H1 (cell line): ENCODE measurements at regions not wholly inside any gene's neighbourhood (a gene's known extent, or its start where the extent isn't known, plus 50 kb on each side); places are given as distances from the start of the nearest gene placed in this dataset.

Experiments
- CTCF ChIA-PET: fragments of 300-600 bp; sonication (Branson Sonifier 250); formaldehyde crosslinking; loops from one replicate; lab custom pipeline; 2021; ENCODE audit not compliant: partially characterized antibody; lab: Charles Lee
- POLR2A ChIA-PET: fragments of 300-600 bp; sonication (Branson Sonifier 250); formaldehyde crosslinking; loops from one replicate; lab custom pipeline; 2021; ENCODE audit warnings: inconsistent platforms; ENCODE audit not compliant: partially characterized antibody; lab: Charles Lee
- DNase-seq, 2 experiments: peaks; one replicate each; pipeline versions ENCODE4 v3.0.0 to v3.0.0-alpha.2; 2010 to 2022; ENCODE audit warnings: low spot score in 2 of 2, low read depth in 1 of 2, mixed read lengths in 1 of 2
- FAIRE-seq: peaks from 2 replicates; lab custom pipeline; 2011; peaks lifted over from hg19 to GRCh38; lab: Jason Lieb, UNC
- H2AFZ ChIP-seq: 2 replicates; pipeline ENCODE4 v1.8.1; 2012; ENCODE audit warnings: low read length, inconsistent platforms
- H2AK5ac ChIP-seq: 2 replicates; pipeline ENCODE4 v1.6.1; 2013; ENCODE audit warnings: low read depth, low read length
- H2BK120ac ChIP-seq: replicated peaks from 2 replicates; pipeline ENCODE3; 2013; ENCODE audit warnings: low read depth, low read length, inconsistent platforms
- H2BK12ac ChIP-seq: 2 replicates; pipeline ENCODE4 v1.6.1; 2013; ENCODE audit warnings: low read depth, low read length
- H2BK15ac ChIP-seq: 2 replicates; pipeline ENCODE4 v1.6.1; 2013; ENCODE audit warnings: low read length
- H2BK20ac ChIP-seq: 2 replicates; pipeline ENCODE4 v1.6.1; 2013; ENCODE audit warnings: low read length
- H2BK5ac ChIP-seq: 2 replicates; pipeline ENCODE4 v1.6.1; 2013; ENCODE audit warnings: low read depth, low read length
- H3K14ac ChIP-seq: 2 replicates; pipeline ENCODE4 v1.6.1; 2013; ENCODE audit warnings: inconsistent platforms; ENCODE audit not compliant: insufficient read length
- H3K18ac ChIP-seq: 2 replicates; pipeline ENCODE4 v1.6.1; 2013; ENCODE audit warnings: low read length; ENCODE audit errors: extremely low read depth
- H3K23ac ChIP-seq: 2 replicates; pipeline ENCODE4 v1.6.1; 2013; ENCODE audit warnings: inconsistent platforms; ENCODE audit not compliant: insufficient read length
- H3K23me2 ChIP-seq: 2 replicates; pipeline ENCODE4 v1.6.1; 2013; ENCODE audit warnings: low read depth, low read length
- H3K27ac ChIP-seq: 2 replicates; pipeline ENCODE4 v1.6.1; 2011; ENCODE audit warnings: low read depth, low read length, inconsistent platforms
- H3K27me3 ChIP-seq, 4 experiments: replicated peaks in 1 of 4; 1 replicate in 1 of 4; 2 replicates in 3 of 4; pipeline versions ENCODE4 v1.6.1 to v1.8.1; 2011 to 2013; ENCODE audit warnings: low read length in 3 of 4, mild to moderate bottlenecking in 3 of 4, inconsistent platforms in 2 of 4, mixed read lengths in 2 of 4, moderate library complexity in 1 of 4; ENCODE audit not compliant: control insufficient read depth in 3 of 4, insufficient read depth in 3 of 4; ENCODE audit errors: extremely low read depth in 1 of 4
- H3K36me3 ChIP-seq, 4 experiments: 2 replicates each; pipeline versions ENCODE4 v1.6.1 to v1.8.1; 2011 to 2013; ENCODE audit warnings: mild to moderate bottlenecking in 4 of 4, low read length in 3 of 4, moderate library complexity in 2 of 4, control low read depth in 1 of 4, inconsistent platforms in 1 of 4; ENCODE audit not compliant: insufficient read depth in 4 of 4, control insufficient read depth in 2 of 4
- H3K4ac ChIP-seq: replicated peaks from 2 replicates; pipeline ENCODE3; 2013; ENCODE audit warnings: low read length, low read depth, mixed read lengths, inconsistent platforms; ENCODE audit not compliant: insufficient read length
- H3K4me1 ChIP-seq, 4 experiments: replicated peaks in 1 of 4; 1 replicate in 1 of 4; 2 replicates in 3 of 4; pipeline versions ENCODE4 v1.6.1 to v1.8.1; 2011 to 2013; ENCODE audit warnings: low read length in 3 of 4, inconsistent platforms in 2 of 4, mixed read lengths in 1 of 4; ENCODE audit not compliant: insufficient read depth in 4 of 4, control insufficient read depth in 3 of 4
- H3K4me2 ChIP-seq, 2 experiments: 2 replicates each; pipeline versions ENCODE4 v1.6.1 to v1.8.1; 2011 to 2013; ENCODE audit warnings: low read depth in 2 of 2, low read length in 2 of 2, control low read depth in 1 of 2, inconsistent platforms in 1 of 2, mild to moderate bottlenecking in 1 of 2; ENCODE audit not compliant: insufficient read depth in 1 of 2
- H3K4me3 ChIP-seq, 4 experiments: fragments of 200-600, 300-600 bp in 1 of 4; sonication (generic), shearing (Covaris generic), sonication (Bioruptor Twin) in 1 of 4; 2 replicates each; pipeline versions ENCODE4 v1.5.1 to v1.8.1; 2011 to 2016; ENCODE audit warnings: low read length in 4 of 4, low read depth in 3 of 4, control low read depth in 2 of 4, inconsistent platforms in 2 of 4, mild to moderate bottlenecking in 2 of 4, mixed read lengths in 1 of 4, moderate library complexity in 1 of 4; ENCODE audit not compliant: insufficient read depth in 2 of 4; ENCODE audit errors: extremely low read depth in 1 of 4
- H3K56ac ChIP-seq: replicated peaks from 2 replicates; pipeline ENCODE3; 2013; ENCODE audit warnings: low read depth, mild to moderate bottlenecking, mixed read lengths, low read length, inconsistent platforms; ENCODE audit not compliant: insufficient read length
- H3K79me1 ChIP-seq: 2 replicates; pipeline ENCODE4 v1.6.1; 2013; ENCODE audit warnings: low read depth, low read length, control low read depth
- H3K79me2 ChIP-seq, 2 experiments: 2 replicates each; pipeline versions ENCODE4 v1.6.1 to v1.8.1; 2012 to 2013; ENCODE audit warnings: low read length in 2 of 2, mild to moderate bottlenecking in 2 of 2, inconsistent platforms in 1 of 2; ENCODE audit not compliant: insufficient read depth in 2 of 2, control insufficient read depth in 1 of 2
- H3K9ac ChIP-seq, 4 experiments: replicated peaks in 1 of 4; 1 replicate in 1 of 4; 2 replicates in 3 of 4; pipeline versions ENCODE4 v1.6.1 to v1.8.1; 2011 to 2013; ENCODE audit warnings: low read depth in 3 of 4, low read length in 3 of 4, control low read depth in 2 of 4, mild to moderate bottlenecking in 2 of 4, moderate library complexity in 2 of 4, inconsistent platforms in 1 of 4; ENCODE audit errors: extremely low read depth in 1 of 4
- H3K9me3 ChIP-seq, 2 experiments: 2 replicates each; pipeline versions ENCODE4 v1.6.1 to v1.8.1; 2012 to 2013; ENCODE audit warnings: mild to moderate bottlenecking in 2 of 2, moderate library complexity in 2 of 2, control low read depth in 1 of 2, inconsistent platforms in 1 of 2, low read depth in 1 of 2, low read length in 1 of 2, mixed read lengths in 1 of 2; ENCODE audit not compliant: insufficient read depth in 2 of 2
- H4K20me1 ChIP-seq, 2 experiments: replicated peaks in 1 of 2; 2 replicates each; pipeline versions ENCODE3 to v1.8.1; 2011 to 2013; ENCODE audit warnings: inconsistent platforms in 2 of 2, low read length in 2 of 2, mild to moderate bottlenecking in 1 of 2; ENCODE audit not compliant: insufficient read depth in 2 of 2, control insufficient read depth in 1 of 2
- H4K5ac ChIP-seq: 2 replicates; pipeline ENCODE4 v1.6.1; 2013; ENCODE audit warnings: low read length, low read depth, mixed read lengths, inconsistent platforms; ENCODE audit not compliant: insufficient read length
- H4K8ac ChIP-seq: 2 replicates; pipeline ENCODE4 v1.8.0; 2013; ENCODE audit warnings: mild to moderate bottlenecking, moderate library complexity, low read length, inconsistent platforms; ENCODE audit not compliant: insufficient read depth; ENCODE audit errors: extremely low read depth
- H4K91ac ChIP-seq: replicated peaks from 2 replicates; pipeline ENCODE3; 2013; ENCODE audit warnings: low read length, mixed read lengths, inconsistent platforms; ENCODE audit not compliant: insufficient read length
- ATF3 ChIP-seq: IDR thresholded peaks from 2 replicates; pipeline ENCODE4 v1.6.1; 2011; ENCODE audit warnings: low read depth, mild to moderate bottlenecking, low read length; ENCODE audit not compliant: insufficient read depth
- BCL11A ChIP-seq, 2 experiments: IDR thresholded peaks; one replicate each; pipeline ENCODE4 v1.6.1; 2011; ENCODE audit warnings: low read depth in 2 of 2, low read length in 2 of 2, mild to moderate bottlenecking in 2 of 2
- CREB1 ChIP-seq: IDR thresholded peaks from 2 replicates; pipeline ENCODE4 v1.6.1; 2012; ENCODE audit warnings: inconsistent platforms
- EP300 ChIP-seq, 2 experiments: IDR thresholded peaks; 1 replicate in 1 of 2; 2 replicates in 1 of 2; pipeline ENCODE4 v1.6.1; 2011 to 2012; ENCODE audit warnings: low read depth in 2 of 2, low read length in 2 of 2, mild to moderate bottlenecking in 2 of 2, borderline replicate concordance in 1 of 2, inconsistent platforms in 1 of 2, moderate library complexity in 1 of 2
- GABPA ChIP-seq: IDR thresholded peaks from 2 replicates; pipeline ENCODE4 v1.6.1; 2011; ENCODE audit warnings: mild to moderate bottlenecking, low read length, moderate library complexity, borderline replicate concordance; ENCODE audit not compliant: insufficient read depth
- KDM5A ChIP-seq: fragments of 200-600 bp; IDR thresholded peaks from 2 replicates; pipeline ENCODE4 v1.7.1; 2012; ENCODE audit warnings: mild to moderate bottlenecking, low read length, inconsistent platforms, mixed read lengths
- RFX5 ChIP-seq: IDR thresholded peaks from 2 replicates; pipeline ENCODE4 v1.6.1; 2011; ENCODE audit warnings: low read depth, low read length, improper control_type of control experiment, borderline replicate concordance
- SIX5 ChIP-seq: IDR thresholded peaks from 2 replicates; pipeline ENCODE4 v1.6.1; 2011; ENCODE audit warnings: mild to moderate bottlenecking, low read depth, low read length
- SP2 ChIP-seq: IDR thresholded peaks from 2 replicates; pipeline ENCODE4 v1.6.1; 2012; ENCODE audit warnings: mild to moderate bottlenecking, low read length, inconsistent platforms
- SRF ChIP-seq: IDR thresholded peaks from 2 replicates; pipeline ENCODE4 v1.6.1; 2011; ENCODE audit warnings: mild to moderate bottlenecking, low read depth, low read length, moderate library complexity
- YY1 ChIP-seq: IDR thresholded peaks from 2 replicates; pipeline ENCODE4 v1.6.1; 2011; ENCODE audit warnings: low read depth, mild to moderate bottlenecking, low read length
- WGBS, 2 experiments: shearing (Covaris generic) in 1 of 2; methylation state at CpG; one replicate each; pipeline versions ENCODE4 v1.1.6 to v1.1.7; 2013 to 2015; ENCODE audit warnings: low lambda C conversion rate in 2 of 2, mixed read lengths in 2 of 2, inconsistent platforms in 1 of 2, low coverage in 1 of 2, missing lambda C conversion rate in 1 of 2; ENCODE audit not compliant: insufficient replicate concordance in 2 of 2, insufficient coverage in 1 of 2, insufficient read length in 1 of 2; ENCODE audit errors: extremely low coverage in 1 of 2, missing lambda C conversion rate in 1 of 2; 5-methylcytosine and 5-hydroxymethylcytosine counted together

GRCh38 chr4:132267321-132267720 is 881.8 kb upstream of the PCDH10 start:
- Histone ChIP-seq H2BK20ac (no peak overlapping the region), H3K79me2 (no peaks in the 10 kb centered on the region), H3K56ac (no peak overlapping the region), H3K14ac (no peak overlapping the region), H3K4me3 (no peak overlapping the region), H3K27ac (no peak overlapping the region), H2AK5ac (no peak overlapping the region), H4K91ac (no peak overlapping the region), H3K36me3 (no peaks in the 10 kb centered on the region), H3K4me1 (no peaks in the 10 kb centered on the region), H3K23me2 (no peaks in the 10 kb centered on the region), H2BK120ac (no peak overlapping the region), H2BK15ac (no peak overlapping the region), H3K9me3 (no peaks in the 10 kb centered on the region), H3K9ac (no peak overlapping the region), H3K23ac (no peak overlapping the region), H3K79me1 (no peaks in the 10 kb centered on the region), H4K5ac (no peak overlapping the region), H2BK12ac (no peak overlapping the region), H3K4me2 (no peak overlapping the region), H4K20me1 (no peaks in the 10 kb centered on the region), H3K4ac (no peak overlapping the region), H2BK5ac (no peak overlapping the region), H4K8ac (no peak overlapping the region), H3K18ac (no peak overlapping the region), H2AFZ (0 out of 2 replicates have a peak overlapping the region, but pooled peaks have one; percentile 63), H3K27me3 (no peaks in the 10 kb centered on the region)
- FAIRE-seq (no peak), DNase-seq (no peak)
- WGBS, 2 experiments, result 92% methylated on average over 2 of the region's 2 CpGs; no CpG with 5 or more reads in 1 of the 2 experiments
- CTCF ChIA-PET, result no interaction called here
- POLR2A ChIA-PET, result no interaction called here
- TF ChIP-seq SRF, result no peak
- TF ChIP-seq YY1, result no peak
- TF ChIP-seq BCL11A (IDR thresholded peaks at IDR 0.05; ENCODE audit: low read depth in 2 of 2, low read length in 2 of 2), result no peak
- TF ChIP-seq RFX5, result no peak
- TF ChIP-seq KDM5A, result no peak
- no peak for TF ChIP-seq CREB1
- TF ChIP-seq GABPA, result no peak
- no peak for TF ChIP-seq EP300 (IDR thresholded peaks at IDR 0.05; ENCODE audit: borderline replicate concordance in 1 of 2, low read depth in 2 of 2, low read length in 2 of 2)
- TF ChIP-seq ATF3, result no peak
- no peak for TF ChIP-seq SIX5
- TF ChIP-seq SP2, result no peak
